Panc1 (cell line): ENCODE measurements at regions not wholly inside any gene's neighbourhood (a gene's known extent, or its start where the extent isn't known, plus 50 kb on each side); places are given as distances from the start of the nearest gene placed in this dataset.

Experiments used
- CTCF ChIP-seq: fragments of 450-650 bp; IDR thresholded peaks from 2 replicates; pipeline ENCODE4 v1.5.1; 2017; ENCODE audit warnings: mild to moderate bottlenecking
- POLR2AphosphoS5 ChIP-seq: IDR thresholded peaks from 2 replicates; pipeline ENCODE4 v1.6.1; 2012; ENCODE audit warnings: mild to moderate bottlenecking, low read depth, low read length, moderate library complexity

- TF ChIP-seq CTCF, result no peak
- no peak for TF ChIP-seq POLR2AphosphoS5
These were observed 403.1 kb downstream of the VRK1 start for GRCh38 chr14:97200245-97200644.
